Kidney (tissue), 13 donors: ENCODE measurements at regions not wholly inside any gene's neighbourhood (a gene's known extent, or its start where the extent isn't known, plus 50 kb on each side); places are given as distances from the start of the nearest gene placed in this dataset.

Experiments
- DNase-seq, 5 donors: peaks; one replicate each; pipeline ENCODE4 v3.0.0-alpha.2; 2013 to 2020
- FAIRE-seq: peaks from 2 replicates; lab custom pipeline; 2012; peaks lifted over from hg19 to GRCh38; lab: Jason Lieb, UNC
- H3K27ac ChIP-seq, 2 donors: one replicate each; pipeline ENCODE4 v1.7.0; 2013; ENCODE audit warnings: low read depth in 2 of 2, low read length in 2 of 2, inconsistent platforms in 1 of 2
- H3K27me3 ChIP-seq: one replicate; pipeline ENCODE4 v1.7.1; 2013; ENCODE audit warnings: low read length, inconsistent platforms; ENCODE audit not compliant: control insufficient read depth, insufficient read depth
- H3K36me3 ChIP-seq, 3 donors: one replicate each; pipeline versions ENCODE4 v1.7.0 to v1.7.1; 2013; ENCODE audit warnings: low read length in 3 of 3, control low read depth in 1 of 3, inconsistent platforms in 1 of 3; ENCODE audit not compliant: insufficient read depth in 3 of 3, control insufficient read depth in 2 of 3
- H3K4me1 ChIP-seq, 3 donors: one replicate each; pipeline versions ENCODE4 v1.7.0 to v1.7.1; 2013; ENCODE audit warnings: low read length in 3 of 3, inconsistent platforms in 1 of 3, low read depth in 1 of 3; ENCODE audit not compliant: control insufficient read depth in 2 of 3, insufficient read depth in 2 of 3
- H3K4me3 ChIP-seq, 3 donors: one replicate each; pipeline versions ENCODE4 v1.7.0 to v1.8.1; 2013; ENCODE audit warnings: low read length in 3 of 3, control low read depth in 1 of 3, inconsistent platforms in 1 of 3
- H3K9ac ChIP-seq, 3 donors: one replicate each; pipeline versions ENCODE4 v1.7.0 to v1.7.1; 2013; ENCODE audit warnings: low read length in 3 of 3, control low read depth in 1 of 3, inconsistent platforms in 1 of 3
- H3K9me3 ChIP-seq, 3 donors: one replicate each; pipeline versions ENCODE4 v1.7.0 to v1.7.1; 2013; ENCODE audit warnings: low read length in 3 of 3, control low read depth in 1 of 3, inconsistent platforms in 1 of 3; ENCODE audit not compliant: control insufficient read depth in 2 of 3, insufficient read depth in 1 of 3
- intact Hi-C: fragments of 100-400 bp; cut with DNase I; formaldehyde crosslinking; loops from one replicate; pipeline ENCODE4 v1.11.1; 2022
- TF ChIP-seq, protein P1 (sequence below): IDR thresholded peaks from 3 replicates; pipeline ENCODE4 v1.5.1; 2012; ENCODE audit warnings: mild to moderate bottlenecking, moderate library complexity, borderline replicate concordance; ENCODE audit not compliant: insufficient read depth; ENCODE audit errors: extremely low read depth
- donor health status: control.
- donor health status: control.
- donor health status: control.
- donor health status: control.
- donor health status: control.
- donor health status: DM: yes; HTN: yes; CAD: no.
- donor health status: Normal renal cell carcinoma (clear cell type).

DNA sequence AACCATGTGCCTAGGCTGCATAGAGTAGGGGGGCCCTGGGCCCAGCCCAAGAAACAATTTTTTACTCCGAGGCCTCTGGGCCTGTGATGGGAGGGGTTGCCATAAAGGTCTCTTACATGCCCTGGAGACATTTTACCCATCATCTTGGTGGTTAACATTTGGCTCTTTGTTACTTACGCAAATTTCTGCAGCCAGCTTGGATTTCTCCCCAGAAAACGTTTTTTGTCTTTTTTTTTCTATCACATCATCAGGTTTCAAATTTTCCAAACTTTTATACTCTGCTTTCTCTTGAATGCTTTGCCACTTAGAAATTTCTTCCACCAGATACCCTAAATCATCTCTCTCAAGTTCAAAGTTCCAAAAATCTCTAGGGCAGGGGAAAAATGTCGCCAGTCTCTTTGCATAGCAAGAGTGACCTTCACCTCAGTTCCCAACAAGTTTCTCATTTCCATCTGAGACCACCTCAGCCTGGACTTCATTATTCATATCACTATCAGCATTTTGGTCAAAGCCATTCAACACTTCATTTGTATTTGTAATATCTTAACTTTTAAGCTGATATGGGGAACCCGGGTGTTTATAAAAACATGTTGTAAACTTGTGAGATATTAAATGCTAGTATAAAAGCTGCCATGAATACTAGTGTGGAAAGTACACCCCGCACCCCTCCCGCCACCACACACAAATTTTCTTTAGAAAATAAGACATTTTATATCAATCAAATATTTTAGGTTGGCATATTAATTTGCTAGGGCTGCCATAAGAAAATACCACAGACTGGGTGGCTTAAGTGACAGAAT is 56.0 kb upstream of the PLSCR4 start:
- FAIRE-seq (no peak), DNase-seq (peak in 1 of 5 donors; percentile 52)
- intact Hi-C loops = no loop called here
- Histone ChIP-seq H3K9me3 (no peaks in the 10 kb centered on the region), H3K4me3 (no peak overlapping the region), H3K27ac (no peak overlapping the region), H3K36me3 (no peaks in the 10 kb centered on the region), H3K9ac (no peak overlapping the region), H3K4me1 (no peaks in the 10 kb centered on the region), H3K27me3 (no peaks in the 10 kb centered on the region)
- TF ChIP-seq, protein P1, sequence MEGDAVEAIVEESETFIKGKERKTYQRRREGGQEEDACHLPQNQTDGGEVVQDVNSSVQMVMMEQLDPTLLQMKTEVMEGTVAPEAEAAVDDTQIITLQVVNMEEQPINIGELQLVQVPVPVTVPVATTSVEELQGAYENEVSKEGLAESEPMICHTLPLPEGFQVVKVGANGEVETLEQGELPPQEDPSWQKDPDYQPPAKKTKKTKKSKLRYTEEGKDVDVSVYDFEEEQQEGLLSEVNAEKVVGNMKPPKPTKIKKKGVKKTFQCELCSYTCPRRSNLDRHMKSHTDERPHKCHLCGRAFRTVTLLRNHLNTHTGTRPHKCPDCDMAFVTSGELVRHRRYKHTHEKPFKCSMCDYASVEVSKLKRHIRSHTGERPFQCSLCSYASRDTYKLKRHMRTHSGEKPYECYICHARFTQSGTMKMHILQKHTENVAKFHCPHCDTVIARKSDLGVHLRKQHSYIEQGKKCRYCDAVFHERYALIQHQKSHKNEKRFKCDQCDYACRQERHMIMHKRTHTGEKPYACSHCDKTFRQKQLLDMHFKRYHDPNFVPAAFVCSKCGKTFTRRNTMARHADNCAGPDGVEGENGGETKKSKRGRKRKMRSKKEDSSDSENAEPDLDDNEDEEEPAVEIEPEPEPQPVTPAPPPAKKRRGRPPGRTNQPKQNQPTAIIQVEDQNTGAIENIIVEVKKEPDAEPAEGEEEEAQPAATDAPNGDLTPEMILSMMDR = no peak

DNA sequence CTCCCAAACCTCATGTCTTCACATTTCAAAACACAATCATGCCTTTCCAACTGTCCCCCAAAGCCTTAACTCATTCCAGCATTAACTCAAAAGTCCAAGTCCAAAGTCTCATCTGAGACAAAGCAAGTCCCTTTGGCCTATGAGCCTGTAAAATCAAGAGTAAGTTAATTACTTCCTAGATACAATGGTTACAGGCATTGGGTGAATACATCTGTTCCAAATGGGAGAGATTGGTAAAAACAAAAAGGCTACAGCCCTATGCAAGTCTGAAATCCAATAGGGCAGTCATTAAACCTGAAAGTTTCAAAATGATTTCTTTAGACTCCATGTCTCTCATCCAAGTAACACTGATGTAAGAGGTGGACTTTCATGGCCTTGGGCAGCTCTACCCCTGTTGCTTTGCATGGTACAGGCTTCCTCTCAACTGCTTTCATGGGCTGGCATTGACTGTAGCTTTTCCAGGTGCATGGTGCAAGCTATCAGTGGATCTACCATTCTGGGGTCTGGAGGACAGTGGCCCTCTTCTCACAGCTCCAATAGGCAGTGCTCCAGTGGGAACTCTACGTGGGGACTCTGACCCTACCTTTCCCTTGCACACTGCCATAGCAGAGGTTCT is 55.0 kb upstream of the PLSCR4 start:
- Histone ChIP-seq H3K4me1 (no peaks in the 10 kb centered on the region), H3K27ac (no peak overlapping the region), H3K4me3 (no peak overlapping the region), H3K9me3 (no peaks in the 10 kb centered on the region), H3K27me3 (no peaks in the 10 kb centered on the region), H3K9ac (no peak overlapping the region), H3K36me3 (no peaks in the 10 kb centered on the region)
- intact Hi-C loops = no loop called here
- no peak for DNase-seq
- FAIRE-seq = no peak
- TF ChIP-seq, protein P1 = no peak

DNA sequence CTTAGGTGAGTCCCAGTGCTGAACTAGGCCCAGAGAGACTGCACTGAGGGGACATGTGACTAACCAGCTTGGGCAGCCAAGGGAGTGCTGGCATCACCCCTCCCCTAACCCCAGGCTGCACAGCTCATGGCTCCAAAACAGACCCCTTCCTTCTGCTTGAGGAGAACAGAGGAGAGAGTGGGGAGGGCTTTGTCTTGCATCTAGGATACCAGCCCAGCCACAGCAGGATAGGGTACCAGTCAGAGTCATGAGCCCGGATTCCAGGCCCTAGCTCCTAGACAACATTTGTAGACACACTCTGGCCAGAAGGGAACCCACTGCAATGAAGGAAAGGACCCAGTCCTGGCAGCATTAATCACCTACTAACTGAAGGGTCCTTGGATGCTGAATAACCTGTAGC is 49.9 kb upstream of the PLSCR4 start:
- Histone ChIP-seq H3K4me1 (no peaks in the 10 kb centered on the region), H3K27me3 (no peaks in the 10 kb centered on the region), H3K9ac (no peak overlapping the region), H3K9me3 (no peaks in the 10 kb centered on the region), H3K4me3 (no peak overlapping the region), H3K36me3 (no peaks in the 10 kb centered on the region), H3K27ac (no peak overlapping the region)
- DNase-seq = no peak
- TF ChIP-seq, protein P1 = no peak
- no peak for FAIRE-seq
- intact Hi-C loops = no loop called here
